HepG2 (cell line): ENCODE measurements at regions not wholly inside any gene's neighbourhood (a gene's known extent, or its start where the extent isn't known, plus 50 kb on each side); places are given as distances from the start of the nearest gene placed in this dataset.

ENCODE experiments used
- AKAP8 ChIP-seq: sonication (generic); formaldehyde crosslinking; IDR thresholded peaks from 2 replicates; pipeline ENCODE4 v1.5.1; 2020; ENCODE audit warnings: mild to moderate bottlenecking, missing genetic modification reagents
- CEBPG ChIP-seq: IDR thresholded peaks from 2 replicates; pipeline ENCODE4 v1.6.1; 2016
- CREB1 ChIP-seq, 2 experiments: fragments of 450-650 bp in 1 of 2; IDR thresholded peaks; 2 replicates each; pipeline ENCODE4 v1.6.1; 2016 to 2017; ENCODE audit warnings: control low read depth in 1 of 2, mild to moderate bottlenecking in 1 of 2, missing compliant biosample characterization in 1 of 2, missing genetic modification characterization in 1 of 2
- EP300 ChIP-seq, 3 experiments: sonication (generic) in 1 of 3; formaldehyde crosslinking in 1 of 3; IDR thresholded peaks; 2 replicates each; pipeline versions ENCODE4 v1.5.1 to v1.6.1; 2011 to 2020; ENCODE audit warnings: low read depth in 2 of 3, low read length in 2 of 3, borderline replicate concordance in 1 of 3, improper control_type of control experiment in 1 of 3, mild to moderate bottlenecking in 1 of 3, missing genetic modification reagents in 1 of 3, moderate library complexity in 1 of 3
- IKZF1 ChIP-seq: fragments of 450-650 bp; IDR thresholded peaks from 2 replicates; pipeline ENCODE4 v1.7.1; 2016
- JDP2 ChIP-seq: sonication (generic); formaldehyde crosslinking; IDR thresholded peaks from 2 replicates; pipeline ENCODE4 v1.8.1; 2022; ENCODE audit warnings: missing genetic modification reagents, borderline replicate concordance
- JUNB ChIP-seq: sonication (generic); formaldehyde crosslinking; IDR thresholded peaks from 2 replicates; pipeline ENCODE4 v1.8.0; 2022; ENCODE audit warnings: missing genetic modification reagents, mild to moderate bottlenecking, borderline replicate concordance
- JUND ChIP-seq: sonication (generic); formaldehyde crosslinking; IDR thresholded peaks from 2 replicates; pipeline ENCODE4 v1.8.0; 2022; ENCODE audit warnings: mild to moderate bottlenecking, missing genetic modification reagents
- MAFG ChIP-seq: sonication (generic); formaldehyde crosslinking; IDR thresholded peaks from 2 replicates; pipeline ENCODE4 v1.5.1; 2020; ENCODE audit warnings: mild to moderate bottlenecking, missing genetic modification reagents
- MEF2D ChIP-seq: sonication (generic); formaldehyde crosslinking; IDR thresholded peaks from 2 replicates; pipeline ENCODE4 v1.5.1; 2020; ENCODE audit warnings: mild to moderate bottlenecking, missing genetic modification reagents
- MEIS2 ChIP-seq: sonication (generic); formaldehyde crosslinking; IDR thresholded peaks from 2 replicates; pipeline ENCODE4 v1.9.0; 2021; ENCODE audit warnings: mild to moderate bottlenecking, missing genetic modification reagents
- MLX ChIP-seq: IDR thresholded peaks from 2 replicates; pipeline ENCODE4 v1.6.1; 2016
- MXD4 ChIP-seq: IDR thresholded peaks from 2 replicates; pipeline ENCODE4 v1.6.1; 2016; ENCODE audit warnings: mild to moderate bottlenecking, missing biosample characterization, missing genetic modification reagents
- RCOR2 ChIP-seq: IDR thresholded peaks from 2 replicates; pipeline ENCODE4 v1.6.1; 2016; ENCODE audit warnings: missing biosample characterization, missing genetic modification reagents
- RXRB ChIP-seq: IDR thresholded peaks from 2 replicates; pipeline ENCODE4 v1.6.1; 2016; ENCODE audit warnings: borderline replicate concordance, missing genetic modification reagents, missing compliant biosample characterization
- SKIL ChIP-seq: sonication (generic); formaldehyde crosslinking; IDR thresholded peaks from 2 replicates; pipeline ENCODE4 v1.8.0; 2022; ENCODE audit warnings: missing genetic modification reagents, mild to moderate bottlenecking, moderate library complexity, borderline replicate concordance
- ZC3H13 ChIP-seq: sonication (generic); formaldehyde crosslinking; IDR thresholded peaks from 2 replicates; pipeline ENCODE4 v1.8.1; 2023; ENCODE audit warnings: mild to moderate bottlenecking, missing genetic modification reagents, moderate library complexity
- ZFYVE20 ChIP-seq: sonication (generic); formaldehyde crosslinking; IDR thresholded peaks from 2 replicates; pipeline ENCODE4 v1.8.0; 2023; ENCODE audit warnings: low read depth, mild to moderate bottlenecking, moderate library complexity, missing genetic modification reagents, borderline replicate concordance
- ZMAT3 ChIP-seq: sonication (generic); formaldehyde crosslinking; conservative IDR thresholded peaks from 2 replicates; pipeline ENCODE4 v1.7.0; 2021; ENCODE audit warnings: missing genetic modification reagents
- ZNF367 ChIP-seq: sonication (generic); formaldehyde crosslinking; IDR thresholded peaks from 2 replicates; pipeline ENCODE4 v1.4.0; 2020; ENCODE audit warnings: missing genetic modification reagents, borderline replicate concordance
- ZNF577 ChIP-seq: sonication (generic); formaldehyde crosslinking; IDR thresholded peaks from 2 replicates; pipeline ENCODE4 v1.4.0; 2020; ENCODE audit warnings: mild to moderate bottlenecking, low read depth, missing genetic modification reagents, borderline replicate concordance
- ZNF784 ChIP-seq: sonication (generic); formaldehyde crosslinking; IDR thresholded peaks from 2 replicates; pipeline ENCODE4 v1.5.1; 2020; ENCODE audit warnings: missing genetic modification reagents, mild to moderate bottlenecking, borderline replicate concordance
- ZNF800 ChIP-seq: sonication (generic); formaldehyde crosslinking; IDR thresholded peaks from 2 replicates; pipeline ENCODE4 v1.4.0; 2020; ENCODE audit warnings: missing genetic modification reagents
- ZSCAN21 ChIP-seq: sonication (generic); formaldehyde crosslinking; IDR thresholded peaks from 2 replicates; pipeline ENCODE4 v1.8.0; 2022; ENCODE audit warnings: mild to moderate bottlenecking, missing genetic modification reagents, moderate library complexity, borderline replicate concordance

- TF ChIP-seq RCOR2 (CRISPR knock-in tag) (peak; percentile 36; the same call in 1 of the 2 replicates), ZNF367 (CRISPR knock-in tag) (no peak), ZC3H13 (CRISPR knock-in tag) (peak; percentile 37; the same call in 1 of the 2 replicates), MXD4 (CRISPR knock-in tag) (peak; percentile 10; the same call in 1 of the 2 replicates), JDP2 (CRISPR knock-in tag) (no peak), ZFYVE20 (no peak), JUND (0 out of 2 replicates have a peak, but pooled peaks have one; percentile 26), SKIL (CRISPR knock-in tag) (no peak), JUNB (peak; percentile 61; the same call in 1 of the 2 replicates), ZNF784 (CRISPR knock-in tag) (0 out of 2 replicates have a peak, but pooled peaks have one; percentile 38), ZNF800 (CRISPR knock-in tag) (no peak), CEBPG (CRISPR knock-in tag) (0 out of 2 replicates have a peak, but pooled peaks have one; percentile 12), MAFG (no peak), CREB1 (IDR thresholded peaks at IDR 0.05) (no peak), CREB1 (CRISPR knock-in tag; IDR thresholded peaks at IDR 0.05) (peak; percentile 63), ZNF577 (CRISPR knock-in tag) (no peak), ZMAT3 (CRISPR knock-in tag) (no peak), MEIS2 (CRISPR knock-in tag) (no peak), ZSCAN21 (no peak), MLX (CRISPR knock-in tag) (no peak), RXRB (peak; percentile 28; the same call in 1 of the 2 replicates), MEF2D (peak; percentile 31; the same call in 1 of the 2 replicates), AKAP8 (CRISPR knock-in tag) (no peak), IKZF1 (no peak), EP300 (IDR thresholded peaks at IDR 0.05; ENCODE audit: low read depth in 2 of 2, low read length in 2 of 2) (peak in 1 of 2 experiments; percentile 39; a peak in 1 of 4 replicates), EP300 (CRISPR knock-in tag; IDR thresholded peaks at IDR 0.05; ENCODE audit: borderline replicate concordance) (no peak)
These were observed 51.4 kb upstream of the GPR157 start (continued) for GRCh38 chr1:9180111-9180819.
